HCT116 (cell line): ENCODE measurements at regions not wholly inside any gene's neighbourhood (a gene's known extent, or its start where the extent isn't known, plus 50 kb on each side); places are given as distances from the start of the nearest gene placed in this dataset.

ENCODE experiments used
- ATAC-seq: fragments of 200-7000 bp; cut with Tn5 transposase; 2 replicates; pipeline ENCODE4 v1.9.1; 2020; ENCODE audit warnings: mild to moderate bottlenecking, moderate library complexity
- BruUV-seq: library from RNA; stranded (reverse); fragments of 400-500 nt; replicated peaks from 2 replicates; lab custom pipeline; 2021; lab: Mats Ljungman, UMichigan
- CTCF ChIA-PET: fragments of 300-600 bp; sonication (Branson Sonifier 250); formaldehyde crosslinking; loops from one replicate; lab custom pipeline; 2021; ENCODE audit warnings: antibody characterized with exemption; lab: Charles Lee
- POLR2A ChIA-PET: fragments of 300-600, 350-600 bp; sonication (Branson Sonifier 250); formaldehyde crosslinking; loops from one replicate; lab custom pipeline; 2021; ENCODE audit warnings: antibody characterized with exemption; lab: Charles Lee
- RAD21 ChIA-PET, 2 experiments: fragments of 300-600 bp; sonication (Branson Sonifier 250); formaldehyde crosslinking; loops; one replicate each; lab custom pipeline; 2023; ENCODE audit warnings: low total read pairs in 2 of 2; ENCODE audit not compliant: uncharacterized antibody in 2 of 2, unreplicated experiment in 2 of 2, low non-redundant PET in 1 of 2; lab: Charles Lee
- DNase-seq: peaks from one replicate; pipeline ENCODE4 v3.0.0-alpha.2; 2010; ENCODE audit warnings: low read depth, low spot score
- H2AFZ ChIP-seq: fragments of 200-600 bp; shearing (Covaris generic), sonication (generic); 2 replicates; pipeline ENCODE4 v1.6.1; 2017; ENCODE audit warnings: low read depth, mixed run types, mixed read lengths, antibody characterized with exemption, low read length; ENCODE audit not compliant: poor library complexity, severe bottlenecking
- H3K27ac ChIP-seq: 2 replicates; pipeline ENCODE4 v1.5.1; 2012; ENCODE audit warnings: low read depth, low read length
- H3K27me3 ChIP-seq: fragments of 200-600 bp; sonication (generic); 2 replicates; pipeline ENCODE4 v1.6.1; 2016; ENCODE audit warnings: mixed run types, low read length, mixed read lengths; ENCODE audit not compliant: insufficient read depth
- H3K36me3 ChIP-seq, 2 experiments: fragments of 200-500 bp in 1 of 2; fragments of 200-600 bp in 1 of 2; sonication (Bioruptor generic) in 1 of 2; sonication (generic) in 1 of 2; 2 replicates each; pipeline versions ENCODE4 v1.5.1 to v1.6.1; 2014 to 2016; ENCODE audit warnings: low read length in 2 of 2, inconsistent platforms in 1 of 2, mixed read lengths in 1 of 2, mixed run types in 1 of 2; ENCODE audit not compliant: insufficient read depth in 2 of 2, control insufficient read depth in 1 of 2
- H3K4me1 ChIP-seq, 2 experiments: fragments of 200-600 bp in 1 of 2; sonication (generic) in 1 of 2; 2 replicates each; pipeline versions ENCODE4 v1.5.1 to v1.6.1; 2012 to 2017; ENCODE audit warnings: low read length in 2 of 2, inconsistent platforms in 1 of 2, mild to moderate bottlenecking in 1 of 2, mixed read lengths in 1 of 2, mixed run types in 1 of 2, moderate library complexity in 1 of 2; ENCODE audit not compliant: insufficient read depth in 2 of 2, control insufficient read depth in 1 of 2
- H3K4me2 ChIP-seq: fragments of 200-600 bp; sonication (generic); 2 replicates; pipeline ENCODE4 v1.6.1; 2017; ENCODE audit warnings: mixed run types, low read length, mixed read lengths
- H3K4me3 ChIP-seq, 2 experiments: fragments of 200-600 bp in 1 of 2; sonication (generic) in 1 of 2; replicated peaks in 1 of 2; 2 replicates each; pipeline ENCODE4 v1.5.1; 2011 to 2016; ENCODE audit warnings: low read length in 2 of 2, control low read depth in 1 of 2, low read depth in 1 of 2, mild to moderate bottlenecking in 1 of 2, mixed read lengths in 1 of 2, mixed run types in 1 of 2
- H3K79me2 ChIP-seq: fragments of 200-600 bp; sonication (generic); 2 replicates; pipeline ENCODE4 v1.6.1; 2017; ENCODE audit warnings: mild to moderate bottlenecking, mixed run types, low read length, moderate library complexity, mixed read lengths; ENCODE audit not compliant: insufficient read depth
- H3K9ac ChIP-seq: fragments of 200-600 bp; sonication (generic); 2 replicates; pipeline ENCODE4 v1.6.1; 2016; ENCODE audit warnings: low read length, mixed read lengths
- H3K9me2 ChIP-seq: fragments of 200-600 bp; sonication (generic), shearing (Covaris generic); 2 replicates; pipeline ENCODE4 v1.6.1; 2017; ENCODE audit warnings: mixed run types, mild to moderate bottlenecking, moderate library complexity; ENCODE audit not compliant: insufficient read depth
- H3K9me3 ChIP-seq, 2 experiments: fragments of 200-500 bp in 1 of 2; fragments of 200-600 bp in 1 of 2; sonication (Bioruptor generic) in 1 of 2; sonication (generic) in 1 of 2; 2 replicates each; pipeline ENCODE4 v1.6.1; 2014 to 2017; ENCODE audit warnings: low read length in 2 of 2, mixed read lengths in 2 of 2, inconsistent platforms in 1 of 2, low read depth in 1 of 2, mild to moderate bottlenecking in 1 of 2, mixed run types in 1 of 2, moderate library complexity in 1 of 2; ENCODE audit not compliant: control insufficient read depth in 1 of 2, insufficient read depth in 1 of 2
- H4K20me1 ChIP-seq: fragments of 200-600 bp; sonication (generic), shearing (Covaris generic); 2 replicates; pipeline ENCODE4 v1.6.1; 2017; ENCODE audit warnings: mixed run types, mild to moderate bottlenecking, moderate library complexity; ENCODE audit not compliant: insufficient read depth
- CBX3 ChIP-seq: IDR thresholded peaks from 2 replicates; pipeline ENCODE4 v1.6.1; 2012; ENCODE audit warnings: low read depth
- CEBPB ChIP-seq: IDR thresholded peaks from 2 replicates; pipeline ENCODE4 v1.6.1; 2012; ENCODE audit warnings: low read depth
- EGR1 ChIP-seq: IDR thresholded peaks from 2 replicates; pipeline ENCODE4 v1.6.1; 2012; ENCODE audit warnings: low read depth
- ELF1 ChIP-seq: IDR thresholded peaks from 2 replicates; pipeline ENCODE4 v1.6.1; 2012; ENCODE audit warnings: low read depth, borderline replicate concordance
- EZH2 ChIP-seq: fragments of 200-600 bp; sonication (generic); IDR thresholded peaks from 2 replicates; pipeline ENCODE4 v1.6.1; 2017; ENCODE audit warnings: antibody characterized with exemption, mixed run types
- EZH2phosphoT487 ChIP-seq: fragments of 200-600 bp; IDR thresholded peaks from 2 replicates; pipeline ENCODE4 v1.6.1; 2018; ENCODE audit warnings: antibody characterized with exemption, borderline replicate concordance
- JUND ChIP-seq: IDR thresholded peaks from 2 replicates; pipeline ENCODE4 v1.6.1; 2012
- POLR2A ChIP-seq: IDR thresholded peaks from 2 replicates; pipeline ENCODE4 v1.7.0; 2011; ENCODE audit warnings: borderline replicate concordance; ENCODE audit not compliant: insufficient read depth, insufficient read length; ENCODE audit errors: extremely low read depth
- POLR2AphosphoS5 ChIP-seq: IDR thresholded peaks from 2 replicates; pipeline ENCODE4 v1.6.1; 2011; ENCODE audit warnings: mild to moderate bottlenecking, low read depth, low read length, moderate library complexity
- RAD21 ChIP-seq: IDR thresholded peaks from 2 replicates; pipeline ENCODE4 v1.6.1; 2012; ENCODE audit warnings: low read depth, mild to moderate bottlenecking
- SP1 ChIP-seq: IDR thresholded peaks from 2 replicates; pipeline ENCODE4 v1.6.1; 2012; ENCODE audit warnings: low read depth
- SRF ChIP-seq: IDR thresholded peaks from 2 replicates; pipeline ENCODE4 v1.6.1; 2012; ENCODE audit warnings: low read depth
- TCF7L2 ChIP-seq: IDR thresholded peaks from 2 replicates; pipeline ENCODE4 v1.7.0; 2011; ENCODE audit warnings: borderline replicate concordance, inconsistent platforms; ENCODE audit not compliant: insufficient read depth, insufficient read length; ENCODE audit errors: extremely low read depth
- YY1 ChIP-seq: IDR thresholded peaks from 2 replicates; pipeline ENCODE4 v1.6.1; 2011; ENCODE audit warnings: low read length, low read depth, moderate library complexity, mild to moderate bottlenecking; ENCODE audit not compliant: insufficient replicate concordance; ENCODE audit errors: extremely low read depth
- ZFX ChIP-seq: fragments of 450-650 bp; IDR thresholded peaks from 2 replicates; pipeline ENCODE4 v1.6.1; 2017
- ZNF274 ChIP-seq: fragments of 200-500 bp; sonication (Bioruptor generic); IDR thresholded peaks from 2 replicates; pipeline ENCODE4 v1.6.1; 2014; ENCODE audit warnings: mild to moderate bottlenecking, low read depth, low read length, inconsistent platforms
- intact Hi-C: fragments of 100-400 bp; cut with micrococcal nuclease; formaldehyde crosslinking; loops from 2 replicates; pipeline ENCODE4 v1.10.0; 2022
- TF ChIP-seq, protein P1 (sequence below): IDR thresholded peaks from 2 replicates; pipeline ENCODE4 v1.6.1; 2011; ENCODE audit warnings: mild to moderate bottlenecking, low read length, moderate library complexity; ENCODE audit not compliant: insufficient replicate concordance; ENCODE audit errors: extremely low read depth
- TF ChIP-seq, protein P2 (sequence below): IDR thresholded peaks from 2 replicates; pipeline ENCODE4 v1.6.1; 2012
- TF ChIP-seq, protein P3 (sequence below), 3 experiments: fragments of 200-600 bp in 1 of 3; sonication (generic) in 1 of 3; IDR thresholded peaks in 2 of 3; conservative IDR thresholded peaks in 1 of 3; 2 replicates each; pipeline ENCODE4 v1.5.1; 2012 to 2017; ENCODE audit warnings: low read depth in 2 of 3, low read length in 2 of 3, antibody characterized with exemption in 1 of 3, borderline replicate concordance in 1 of 3, control low read depth in 1 of 3, mild to moderate bottlenecking in 1 of 3, mixed read lengths in 1 of 3, mixed run types in 1 of 3, moderate library complexity in 1 of 3; ENCODE audit not compliant: insufficient read depth in 1 of 3
- TF ChIP-seq, protein P4 (sequence below): IDR thresholded peaks from 2 replicates; pipeline ENCODE4 v1.6.1; 2012

DNA sequence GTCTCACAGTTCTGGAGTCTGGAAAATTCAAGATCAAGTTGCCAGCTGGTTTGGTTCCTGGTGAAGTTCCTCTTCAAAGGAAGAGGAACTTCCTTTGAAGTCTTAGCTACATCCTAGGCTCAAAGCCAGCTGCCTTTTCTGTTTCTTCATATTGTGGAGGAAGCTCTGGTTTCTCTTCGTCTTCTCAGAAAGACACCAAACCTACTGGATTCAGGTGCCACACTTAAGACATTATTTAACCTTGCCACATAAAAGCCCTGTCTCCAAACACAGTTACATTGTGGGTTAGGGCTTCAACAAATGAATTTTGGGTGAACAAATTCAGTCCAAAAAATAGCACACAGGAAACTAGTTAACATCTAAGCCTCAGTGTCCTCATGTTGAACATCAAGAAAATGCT, 1019.8 kb downstream of the GALC start:
- DNase-seq (no peak), ATAC-seq (no peak)
- Histone ChIP-seq H3K4me2 (no peak overlapping the region), H3K36me3 (no peaks in the 10 kb centered on the region), H3K79me2 (no peaks in the 10 kb centered on the region), H3K27ac (no peak overlapping the region), H3K27me3 (no peaks in the 10 kb centered on the region), H3K9me3 (peaks cover 4 to 14% of the 10 kb centered on the region in 2 experiments; a peak in 2 of 4 replicates), H3K9ac (no peak overlapping the region), H3K4me3 (no peak overlapping the region), H2AFZ (no peak overlapping the region), H3K4me1 (no peaks in the 10 kb centered on the region), H3K9me2 (no peaks in the 10 kb centered on the region), H4K20me1 (no peaks in the 10 kb centered on the region)
- CTCF ChIA-PET: no interaction called here
- POLR2A ChIA-PET: no interaction called here
- no TSS peak for BruUV-seq
- TF ChIP-seq TCF7L2: no peak
- TF ChIP-seq, protein P1, sequence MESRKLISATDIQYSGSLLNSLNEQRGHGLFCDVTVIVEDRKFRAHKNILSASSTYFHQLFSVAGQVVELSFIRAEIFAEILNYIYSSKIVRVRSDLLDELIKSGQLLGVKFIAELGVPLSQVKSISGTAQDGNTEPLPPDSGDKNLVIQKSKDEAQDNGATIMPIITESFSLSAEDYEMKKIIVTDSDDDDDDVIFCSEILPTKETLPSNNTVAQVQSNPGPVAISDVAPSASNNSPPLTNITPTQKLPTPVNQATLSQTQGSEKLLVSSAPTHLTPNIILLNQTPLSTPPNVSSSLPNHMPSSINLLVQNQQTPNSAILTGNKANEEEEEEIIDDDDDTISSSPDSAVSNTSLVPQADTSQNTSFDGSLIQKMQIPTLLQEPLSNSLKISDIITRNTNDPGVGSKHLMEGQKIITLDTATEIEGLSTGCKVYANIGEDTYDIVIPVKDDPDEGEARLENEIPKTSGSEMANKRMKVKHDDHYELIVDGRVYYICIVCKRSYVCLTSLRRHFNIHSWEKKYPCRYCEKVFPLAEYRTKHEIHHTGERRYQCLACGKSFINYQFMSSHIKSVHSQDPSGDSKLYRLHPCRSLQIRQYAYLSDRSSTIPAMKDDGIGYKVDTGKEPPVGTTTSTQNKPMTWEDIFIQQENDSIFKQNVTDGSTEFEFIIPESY: no peak
- TF ChIP-seq, protein P2, sequence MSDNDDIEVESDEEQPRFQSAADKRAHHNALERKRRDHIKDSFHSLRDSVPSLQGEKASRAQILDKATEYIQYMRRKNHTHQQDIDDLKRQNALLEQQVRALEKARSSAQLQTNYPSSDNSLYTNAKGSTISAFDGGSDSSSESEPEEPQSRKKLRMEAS: no peak
- TF ChIP-seq EZH2phosphoT487: no peak
- no peak for TF ChIP-seq JUND
- TF ChIP-seq RAD21: no peak
- TF ChIP-seq EGR1: no peak
- TF ChIP-seq ELF1: no peak
- no peak for TF ChIP-seq SRF
- TF ChIP-seq POLR2AphosphoS5: no peak
- TF ChIP-seq, protein P3, sequence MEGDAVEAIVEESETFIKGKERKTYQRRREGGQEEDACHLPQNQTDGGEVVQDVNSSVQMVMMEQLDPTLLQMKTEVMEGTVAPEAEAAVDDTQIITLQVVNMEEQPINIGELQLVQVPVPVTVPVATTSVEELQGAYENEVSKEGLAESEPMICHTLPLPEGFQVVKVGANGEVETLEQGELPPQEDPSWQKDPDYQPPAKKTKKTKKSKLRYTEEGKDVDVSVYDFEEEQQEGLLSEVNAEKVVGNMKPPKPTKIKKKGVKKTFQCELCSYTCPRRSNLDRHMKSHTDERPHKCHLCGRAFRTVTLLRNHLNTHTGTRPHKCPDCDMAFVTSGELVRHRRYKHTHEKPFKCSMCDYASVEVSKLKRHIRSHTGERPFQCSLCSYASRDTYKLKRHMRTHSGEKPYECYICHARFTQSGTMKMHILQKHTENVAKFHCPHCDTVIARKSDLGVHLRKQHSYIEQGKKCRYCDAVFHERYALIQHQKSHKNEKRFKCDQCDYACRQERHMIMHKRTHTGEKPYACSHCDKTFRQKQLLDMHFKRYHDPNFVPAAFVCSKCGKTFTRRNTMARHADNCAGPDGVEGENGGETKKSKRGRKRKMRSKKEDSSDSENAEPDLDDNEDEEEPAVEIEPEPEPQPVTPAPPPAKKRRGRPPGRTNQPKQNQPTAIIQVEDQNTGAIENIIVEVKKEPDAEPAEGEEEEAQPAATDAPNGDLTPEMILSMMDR (IDR thresholded peaks at IDR 0.05 in 2 of 3, conservative IDR thresholded peaks at IDR 0.05 in 1 of 3; ENCODE audit: borderline replicate concordance in 1 of 3, insufficient read depth in 1 of 3, low read depth in 2 of 3, low read length in 2 of 3): no peak
- TF ChIP-seq ZFX: no peak
- no peak for TF ChIP-seq EZH2
- no peak for TF ChIP-seq CEBPB
- TF ChIP-seq SP1: no peak
- TF ChIP-seq CBX3: no peak
- no peak for TF ChIP-seq ZNF274
- no peak for TF ChIP-seq POLR2A
- TF ChIP-seq, protein P4, sequence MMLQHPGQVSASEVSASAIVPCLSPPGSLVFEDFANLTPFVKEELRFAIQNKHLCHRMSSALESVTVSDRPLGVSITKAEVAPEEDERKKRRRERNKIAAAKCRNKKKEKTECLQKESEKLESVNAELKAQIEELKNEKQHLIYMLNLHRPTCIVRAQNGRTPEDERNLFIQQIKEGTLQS: no peak
- no peak for TF ChIP-seq YY1
- intact Hi-C loops: no loop called here
- RAD21 ChIA-PET: no interaction called here
